ENCODE measurements at regions not wholly inside any gene's neighbourhood (a gene's known extent, or its start where the extent isn't known, plus 50 kb on each side); places are given as distances from the start of the nearest gene placed in this dataset.

DNA sequence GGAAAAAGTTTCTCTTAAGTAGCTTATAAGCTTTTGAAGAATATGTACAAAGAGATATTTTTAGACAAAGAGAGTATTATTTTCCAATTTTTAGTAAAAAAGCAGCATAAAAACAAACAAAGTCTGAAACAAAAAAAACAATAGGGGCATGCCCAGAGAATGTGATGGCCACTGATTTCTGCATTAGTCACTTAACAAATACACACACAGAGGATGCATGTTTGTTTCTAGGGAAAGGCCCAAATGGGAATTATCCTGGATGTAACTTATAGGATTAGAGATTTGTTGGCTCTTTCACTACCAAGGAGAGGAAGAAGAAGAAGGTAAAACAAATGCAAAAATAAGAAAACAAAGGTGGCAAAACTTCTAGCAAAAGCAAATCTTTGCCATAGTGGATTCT, 95.9 kb upstream of the SCOC start:
- Histone ChIP-seq H3K79me2 (ENCODE audit: insufficient read depth, low read length) (no peaks in the 10 kb centered on the region), H3K9me3 (ENCODE audit: insufficient read depth, low read depth, low read length) (no peaks in the 10 kb centered on the region), H3K9me2 (replicated peaks; ENCODE audit: low read depth, low read length) (no peaks in the 10 kb centered on the region), H3K4me1 (ENCODE audit: insufficient read depth, low read length, poor library complexity, severe bottlenecking) (no peaks in the 10 kb centered on the region), H2AFZ (ENCODE audit: low read length) (no peak overlapping the region), H3F3A (ENCODE audit: low read depth) (no peaks in the 10 kb centered on the region), H3K4me3 (ENCODE audit: low read length, poor library complexity, severe bottlenecking) (no peak overlapping the region), H4K20me1 (ENCODE audit: insufficient read depth, low read length, poor library complexity, severe bottlenecking) (no peaks in the 10 kb centered on the region), H3K27me3 (ENCODE audit: insufficient read depth, low read length, poor library complexity, severe bottlenecking) (no peaks in the 10 kb centered on the region), H3K36me3 (ENCODE audit: insufficient read depth, low read length) (no peaks in the 10 kb centered on the region), H3K9ac (ENCODE audit: low read depth, low read length, poor library complexity, severe bottlenecking) (no peak overlapping the region), H3K4me2 (ENCODE audit: low read depth, low read length, poor library complexity, severe bottlenecking) (no peak overlapping the region)
- TF ChIP-seq EZH2phosphoT487 (IDR thresholded peaks at IDR 0.05; ENCODE audit: borderline replicate concordance), result no peak
- TF ChIP-seq, protein P1, sequence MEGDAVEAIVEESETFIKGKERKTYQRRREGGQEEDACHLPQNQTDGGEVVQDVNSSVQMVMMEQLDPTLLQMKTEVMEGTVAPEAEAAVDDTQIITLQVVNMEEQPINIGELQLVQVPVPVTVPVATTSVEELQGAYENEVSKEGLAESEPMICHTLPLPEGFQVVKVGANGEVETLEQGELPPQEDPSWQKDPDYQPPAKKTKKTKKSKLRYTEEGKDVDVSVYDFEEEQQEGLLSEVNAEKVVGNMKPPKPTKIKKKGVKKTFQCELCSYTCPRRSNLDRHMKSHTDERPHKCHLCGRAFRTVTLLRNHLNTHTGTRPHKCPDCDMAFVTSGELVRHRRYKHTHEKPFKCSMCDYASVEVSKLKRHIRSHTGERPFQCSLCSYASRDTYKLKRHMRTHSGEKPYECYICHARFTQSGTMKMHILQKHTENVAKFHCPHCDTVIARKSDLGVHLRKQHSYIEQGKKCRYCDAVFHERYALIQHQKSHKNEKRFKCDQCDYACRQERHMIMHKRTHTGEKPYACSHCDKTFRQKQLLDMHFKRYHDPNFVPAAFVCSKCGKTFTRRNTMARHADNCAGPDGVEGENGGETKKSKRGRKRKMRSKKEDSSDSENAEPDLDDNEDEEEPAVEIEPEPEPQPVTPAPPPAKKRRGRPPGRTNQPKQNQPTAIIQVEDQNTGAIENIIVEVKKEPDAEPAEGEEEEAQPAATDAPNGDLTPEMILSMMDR (conservative IDR thresholded peaks at IDR 0.05; ENCODE audit: low read length), result no peak

DNA sequence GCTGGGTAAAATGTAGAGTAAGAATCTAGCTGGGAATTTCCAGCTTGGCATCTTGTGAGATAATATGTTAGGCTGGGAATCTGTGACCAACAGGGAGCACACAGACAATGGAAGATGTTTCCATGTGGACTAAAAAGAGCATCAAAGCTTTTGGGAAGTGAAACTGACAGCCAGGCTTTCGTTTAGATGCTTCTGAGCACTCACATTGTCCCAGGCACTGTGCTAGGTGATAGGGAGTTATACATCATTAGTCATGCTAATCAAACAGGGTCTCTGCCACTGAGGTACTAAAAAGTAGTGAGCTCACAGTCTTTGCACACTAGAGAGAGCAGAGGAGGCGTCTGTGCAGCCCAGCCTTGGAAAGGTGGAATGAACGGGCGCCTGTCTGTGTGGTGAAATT, 101.9 kb upstream of the SCOC start:
- TF ChIP-seq EZH2phosphoT487 (IDR thresholded peaks at IDR 0.05; ENCODE audit: borderline replicate concordance), result no peak
- TF ChIP-seq, protein P1 (conservative IDR thresholded peaks at IDR 0.05; ENCODE audit: low read length), result no peak
- no peaks in the 10 kb centered on the region for H4K20me1 ChIP-seq (ENCODE audit: insufficient read depth, low read length, poor library complexity, severe bottlenecking)
- H3K9ac ChIP-seq (ENCODE audit: low read depth, low read length, poor library complexity, severe bottlenecking), result no peak overlapping the region
- H3K27me3 ChIP-seq (ENCODE audit: insufficient read depth, low read length, poor library complexity, severe bottlenecking), result no peaks in the 10 kb centered on the region
- no peaks in the 10 kb centered on the region for H3K79me2 ChIP-seq (ENCODE audit: insufficient read depth, low read length)
- H3K36me3 ChIP-seq (ENCODE audit: insufficient read depth, low read length), result no peaks in the 10 kb centered on the region
- no peak overlapping the region for H3K4me3 ChIP-seq (ENCODE audit: low read length, poor library complexity, severe bottlenecking)
- H3K9me2 ChIP-seq (replicated peaks; ENCODE audit: low read depth, low read length), result no peaks in the 10 kb centered on the region
- H2AFZ ChIP-seq (ENCODE audit: low read length), result no peak overlapping the region
- no peak overlapping the region for H3K4me2 ChIP-seq (ENCODE audit: low read depth, low read length, poor library complexity, severe bottlenecking)
- H3K9me3 ChIP-seq (ENCODE audit: insufficient read depth, low read depth, low read length), result no peaks in the 10 kb centered on the region
- H3F3A ChIP-seq (ENCODE audit: low read depth), result no peaks in the 10 kb centered on the region
- no peaks in the 10 kb centered on the region for H3K4me1 ChIP-seq (ENCODE audit: insufficient read depth, low read length, poor library complexity, severe bottlenecking)

DNA sequence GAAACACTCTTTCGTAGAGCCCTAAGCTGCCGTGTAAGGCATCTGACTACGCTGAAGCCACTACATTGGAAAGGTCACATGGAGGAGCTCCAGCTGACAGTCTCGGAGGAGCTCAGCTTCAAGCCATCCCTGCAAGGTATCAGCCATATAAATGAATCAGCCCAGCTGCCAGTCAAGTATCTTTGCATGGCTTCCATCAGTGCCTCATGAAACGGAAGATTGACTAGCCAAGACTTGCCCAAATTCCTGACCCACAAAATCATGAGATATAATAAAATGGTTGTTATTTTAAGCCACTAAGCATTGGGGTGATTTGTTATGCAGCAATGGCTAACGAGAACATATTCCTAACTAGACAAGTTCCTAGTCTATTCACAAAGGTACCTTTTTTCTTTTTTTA, 104.1 kb upstream of the SCOC start:
- Histone ChIP-seq H3K27me3 (ENCODE audit: insufficient read depth, low read length, poor library complexity, severe bottlenecking) (no peaks in the 10 kb centered on the region), H3F3A (ENCODE audit: low read depth) (no peaks in the 10 kb centered on the region), H3K4me3 (ENCODE audit: low read length, poor library complexity, severe bottlenecking) (no peak overlapping the region), H3K9me2 (replicated peaks; ENCODE audit: low read depth, low read length) (no peaks in the 10 kb centered on the region), H3K4me2 (ENCODE audit: low read depth, low read length, poor library complexity, severe bottlenecking) (no peak overlapping the region), H3K4me1 (ENCODE audit: insufficient read depth, low read length, poor library complexity, severe bottlenecking) (no peaks in the 10 kb centered on the region), H3K9me3 (ENCODE audit: insufficient read depth, low read depth, low read length) (no peaks in the 10 kb centered on the region), H4K20me1 (ENCODE audit: insufficient read depth, low read length, poor library complexity, severe bottlenecking) (no peaks in the 10 kb centered on the region), H3K36me3 (ENCODE audit: insufficient read depth, low read length) (no peaks in the 10 kb centered on the region), H3K79me2 (ENCODE audit: insufficient read depth, low read length) (no peaks in the 10 kb centered on the region), H2AFZ (ENCODE audit: low read length) (no peak overlapping the region), H3K9ac (ENCODE audit: low read depth, low read length, poor library complexity, severe bottlenecking) (no peak overlapping the region)
- TF ChIP-seq EZH2phosphoT487 (IDR thresholded peaks at IDR 0.05; ENCODE audit: borderline replicate concordance), result no peak
- TF ChIP-seq, protein P1 (conservative IDR thresholded peaks at IDR 0.05; ENCODE audit: low read length), result no peak

All from Loucy (cell line).